AG09309 (cell line): ENCODE measurements at regions not wholly inside any gene's neighbourhood (a gene's known extent, or its start where the extent isn't known, plus 50 kb on each side); places are given as distances from the start of the nearest gene placed in this dataset.
A peak's percentile ranks its signal among the peaks of the same experiment; 100 is the strongest.

ENCODE experiments used
- DNase-seq: peaks from one replicate; pipeline ENCODE4 v3.0.0-alpha.2; 2010; ENCODE audit warnings: low read depth
- H3K4me3 ChIP-seq: 2 replicates; pipeline ENCODE4 v1.5.1; 2011; ENCODE audit warnings: mild to moderate bottlenecking, low read depth, low read length, moderate library complexity; ENCODE audit not compliant: control insufficient read depth
- CTCF ChIP-seq: IDR thresholded peaks from 2 replicates; pipeline ENCODE4 v1.5.1; 2011; ENCODE audit warnings: mild to moderate bottlenecking, low read depth, low read length, inconsistent platforms; ENCODE audit not compliant: insufficient read depth, control insufficient read depth; ENCODE audit errors: missing control alignments

- no peak for TF ChIP-seq CTCF
- no peak overlapping the region for H3K4me3 ChIP-seq
- DNase-seq, result no peak
Observed at GRCh38 chr18:45510656-45511055, 104.6 kb upstream of the SLC14A2 start.

- no peak overlapping the region for H3K4me3 ChIP-seq
- no peak for DNase-seq
- TF ChIP-seq CTCF, result no peak
Observed at GRCh38 chr18:45512363-45512953, 102.8 kb upstream of the SLC14A2 start.

- no peak for TF ChIP-seq CTCF
- peak; percentile 71 for DNase-seq
- H3K4me3 ChIP-seq, result no peak overlapping the region
Observed at GRCh38 chr18:45517181-45517741, 98.0 kb upstream of the SLC14A2 start.

- no peak for DNase-seq
- no peak overlapping the region for H3K4me3 ChIP-seq
- no peak for TF ChIP-seq CTCF
Observed at GRCh38 chr18:45518311-45519155, 96.7 kb upstream of the SLC14A2 start.

GRCh38 chr18:45519411-45520280 is 95.6 kb upstream of the SLC14A2 start:
- TF ChIP-seq CTCF, result no peak
- DNase-seq, result no peak
- H3K4me3 ChIP-seq, result no peak overlapping the region

GRCh38 chr18:45521136-45521535 is 94.1 kb upstream of the SLC14A2 start:
- DNase-seq, result peak; percentile 72
- no peak for TF ChIP-seq CTCF
- H3K4me3 ChIP-seq, result no peak overlapping the region
